Panc1 (cell line): ENCODE measurements at regions not wholly inside any gene's neighbourhood (a gene's known extent, or its start where the extent isn't known, plus 50 kb on each side); places are given as distances from the start of the nearest gene placed in this dataset.

Experiments used
- ATAC-seq: fragments of 200-7000 bp; cut with Tn5 transposase; 2 replicates; pipeline ENCODE4 v1.9.1; 2020; ENCODE audit warnings: mild to moderate bottlenecking, moderate library complexity
- BruUV-seq: library from RNA; stranded (reverse); fragments of 400-500 nt; replicated peaks from 2 replicates; lab custom pipeline; 2021; lab: Mats Ljungman, UMichigan
- CTCF ChIA-PET: fragments of 300-600 bp; sonication (Branson Sonifier 250); formaldehyde crosslinking; loops from one replicate; lab custom pipeline; 2022; ENCODE audit warnings: antibody characterized with exemption; lab: Charles Lee
- POLR2A ChIA-PET: fragments of 300-600 bp; sonication (Branson Sonifier 250); formaldehyde crosslinking; loops from one replicate; lab custom pipeline; 2022; ENCODE audit warnings: antibody characterized with exemption; lab: Charles Lee
- DNase-seq: peaks from one replicate; pipeline ENCODE4 v3.0.0-alpha.2; 2010; ENCODE audit warnings: low read depth, low spot score
- H3K27ac ChIP-seq: 2 replicates; pipeline ENCODE4 v1.5.1; 2011; ENCODE audit warnings: mild to moderate bottlenecking, low read length, inconsistent platforms
- H3K27me3 ChIP-seq: fragments of 200-500 bp; sonication (Bioruptor generic); 2 replicates; pipeline ENCODE4 v1.6.0; 2014; ENCODE audit warnings: low read length, inconsistent platforms; ENCODE audit not compliant: control insufficient read depth, insufficient read depth
- H3K36me3 ChIP-seq: fragments of 200-500 bp; sonication (Bioruptor generic); 2 replicates; pipeline ENCODE4 v1.5.1; 2014; ENCODE audit warnings: inconsistent platforms, mild to moderate bottlenecking, low read length, moderate library complexity; ENCODE audit not compliant: control insufficient read depth, insufficient read depth
- H3K4me1 ChIP-seq: 2 replicates; pipeline ENCODE4 v1.5.1; 2011; ENCODE audit warnings: inconsistent platforms, mild to moderate bottlenecking, low read length, moderate library complexity; ENCODE audit not compliant: control insufficient read depth, insufficient read depth
- H3K4me3 ChIP-seq, 2 experiments: 2 replicates each; pipeline ENCODE4 v1.5.1; 2011 to 2012; ENCODE audit warnings: low read depth in 2 of 2, low read length in 2 of 2, mild to moderate bottlenecking in 2 of 2, inconsistent platforms in 1 of 2, moderate library complexity in 1 of 2
- H3K9me3 ChIP-seq: fragments of 200-500 bp; sonication (Bioruptor generic); 2 replicates; pipeline ENCODE4 v1.5.1; 2014; ENCODE audit warnings: low read depth, mild to moderate bottlenecking, inconsistent platforms, low read length, moderate library complexity; ENCODE audit not compliant: control insufficient read depth, insufficient read depth
- CTCF ChIP-seq: fragments of 450-650 bp; IDR thresholded peaks from 2 replicates; pipeline ENCODE4 v1.5.1; 2017; ENCODE audit warnings: mild to moderate bottlenecking
- POLR2AphosphoS5 ChIP-seq: IDR thresholded peaks from 2 replicates; pipeline ENCODE4 v1.6.1; 2012; ENCODE audit warnings: mild to moderate bottlenecking, low read depth, low read length, moderate library complexity
- REST ChIP-seq, 2 experiments: IDR thresholded peaks; 2 replicates each; pipeline ENCODE4 v1.6.1; 2011 to 2012; ENCODE audit warnings: low read depth in 2 of 2, control low read depth in 1 of 2, low read length in 1 of 2, mild to moderate bottlenecking in 1 of 2, moderate library complexity in 1 of 2; ENCODE audit not compliant: insufficient read depth in 1 of 2
- SIN3A ChIP-seq: IDR thresholded peaks from 2 replicates; pipeline ENCODE4 v1.6.1; 2012; ENCODE audit warnings: low read depth, mild to moderate bottlenecking, low read length, moderate library complexity, borderline replicate concordance; ENCODE audit not compliant: insufficient read depth
- TCF7L2 ChIP-seq: IDR thresholded peaks from 2 replicates; pipeline ENCODE4 v1.6.1; 2011; ENCODE audit warnings: mild to moderate bottlenecking, low read depth, low read length, inconsistent platforms
- in situ Hi-C: cut with HindIII; loops from 2 replicates; pipeline ENCODE4 v1.10.0; 2016; ENCODE audit warnings: low sequenced_read_pairs, low pct_unique_long_range_greater_than_20kb
- intact Hi-C: fragments of 100-400 bp; cut with micrococcal nuclease; formaldehyde crosslinking; loops from one replicate; pipeline ENCODE4 v1.10.0; 2022; ENCODE audit not compliant: unreplicated experiment

- in situ Hi-C loops: no loop called here
- H3K4me1 ChIP-seq: no peaks in the 10 kb centered on the region
- ChIA-PET CTCF (no interaction called here), POLR2A (no interaction called here)
- no peak for DNase-seq
- no peak for ATAC-seq
- intact Hi-C loops: no loop called here
- BruUV-seq: no TSS peak
- no peaks in the 10 kb centered on the region for H3K9me3 ChIP-seq
- no peaks in the 10 kb centered on the region for H3K36me3 ChIP-seq
- TF ChIP-seq TCF7L2: no peak
- TF ChIP-seq SIN3A: no peak
- TF ChIP-seq POLR2AphosphoS5: no peak
- peaks cover 3% of the 10 kb centered on the region; the same call in 1 of the 2 replicates for H3K27me3 ChIP-seq
- H3K4me3 ChIP-seq: no peak overlapping the region
- no peak overlapping the region for H3K27ac ChIP-seq
These were observed 173.0 kb upstream of the ADRA1B start for GRCh38 chr5:159743234-159743633.

GRCh38 chr5:159746707-159747106, 169.6 kb upstream of the ADRA1B start:
- Histone ChIP-seq H3K27me3 (no peaks in the 10 kb centered on the region), H3K4me3 (no peak overlapping the region), H3K36me3 (no peaks in the 10 kb centered on the region), H3K9me3 (peaks cover 5% of the 10 kb centered on the region; the same call in 1 of the 2 replicates), H3K27ac (no peak overlapping the region), H3K4me1 (no peaks in the 10 kb centered on the region)
- intact Hi-C loops (no loop called here), in situ Hi-C loops (no loop called here)
- no peak for TF ChIP-seq CTCF
- no peak for TF ChIP-seq REST (IDR thresholded peaks at IDR 0.05; ENCODE audit: insufficient read depth in 1 of 2, low read depth in 2 of 2, low read length in 1 of 2)
- TF ChIP-seq SIN3A: no peak
- no peak for TF ChIP-seq POLR2AphosphoS5
- no peak for TF ChIP-seq TCF7L2
- ChIA-PET POLR2A (no interaction called here), CTCF (no interaction called here)
- no peak for DNase-seq
- BruUV-seq: no TSS peak
- ATAC-seq: no peak

- Histone ChIP-seq H3K27ac (no peak overlapping the region), H3K4me3 (no peak overlapping the region), H3K9me3 (peaks cover 5% of the 10 kb centered on the region; the same call in 1 of the 2 replicates), H3K4me1 (no peaks in the 10 kb centered on the region), H3K36me3 (no peaks in the 10 kb centered on the region), H3K27me3 (no peaks in the 10 kb centered on the region)
- ATAC-seq: no peak
- intact Hi-C loops: no loop called here
- no peak for DNase-seq
- no peak for TF ChIP-seq CTCF
- TF ChIP-seq SIN3A: no peak
- no peak for TF ChIP-seq TCF7L2
- TF ChIP-seq REST (IDR thresholded peaks at IDR 0.05; ENCODE audit: insufficient read depth in 1 of 2, low read depth in 2 of 2, low read length in 1 of 2): no peak
- TF ChIP-seq POLR2AphosphoS5: no peak
- in situ Hi-C loops: no loop called here
- ChIA-PET POLR2A (no interaction called here), CTCF (no interaction called here)
- no TSS peak for BruUV-seq
These were observed 167.1 kb upstream of the ADRA1B start for GRCh38 chr5:159749146-159749545.
